ENCODE measurements at regions not wholly inside any gene's neighbourhood (a gene's known extent, or its start where the extent isn't known, plus 50 kb on each side); places are given as distances from the start of the nearest gene placed in this dataset.

GRCh38 chr2:6512589-6512988, 353.1 kb downstream of the CMPK2 start:
- Histone ChIP-seq H3K4me1 (ENCODE audit: insufficient read depth, low read length) (no peaks in the 10 kb centered on the region), H3K79me2 (ENCODE audit: insufficient read depth, low read length) (no peaks in the 10 kb centered on the region), H3K27ac (ENCODE audit: low read length) (no peak overlapping the region), H3K27me3 (ENCODE audit: insufficient read depth, low read length, poor library complexity) (no peaks in the 10 kb centered on the region), H3K4me2 (ENCODE audit: insufficient read depth, low read length) (no peak overlapping the region), H3K4me3 (ENCODE audit: low read depth in 1 of 2, low read length in 2 of 2) (no peak overlapping the region), H4K20me1 (ENCODE audit: insufficient read depth, low read length) (no peaks in the 10 kb centered on the region), H3K9ac (ENCODE audit: low read depth, low read length) (no peak overlapping the region), H3K9me3 (ENCODE audit: insufficient read depth, low read length, severe bottlenecking) (no peaks in the 10 kb centered on the region), H3K36me3 (ENCODE audit: insufficient read depth, low read length) (no peaks in the 10 kb centered on the region), H2AFZ (ENCODE audit: low read depth, low read length) (no peak overlapping the region)
- no peak for TF ChIP-seq CTCF (IDR thresholded peaks at IDR 0.05; ENCODE audit: borderline replicate concordance, extremely low read depth, low read length, poor library complexity, severe bottlenecking)
- TF ChIP-seq EZH2 (IDR thresholded peaks at IDR 0.05; ENCODE audit: borderline replicate concordance, low read depth, low read length, severe bottlenecking), result no peak
- DNase-seq (no peak), ATAC-seq (ENCODE audit: insufficient read depth, low read depth) (no peak)

GRCh38 chr2:6516674-6517073, 349.0 kb downstream of the CMPK2 start:
- Histone ChIP-seq H3K27me3 (ENCODE audit: insufficient read depth, low read length, poor library complexity) (no peaks in the 10 kb centered on the region), H3K4me2 (ENCODE audit: insufficient read depth, low read length) (no peak overlapping the region), H3K9ac (ENCODE audit: low read depth, low read length) (no peak overlapping the region), H2AFZ (ENCODE audit: low read depth, low read length) (no peak overlapping the region), H3K36me3 (ENCODE audit: insufficient read depth, low read length) (no peaks in the 10 kb centered on the region), H4K20me1 (ENCODE audit: insufficient read depth, low read length) (no peaks in the 10 kb centered on the region), H3K9me3 (ENCODE audit: insufficient read depth, low read length, severe bottlenecking) (no peaks in the 10 kb centered on the region), H3K4me3 (ENCODE audit: low read depth in 1 of 2, low read length in 2 of 2) (no peak overlapping the region), H3K79me2 (ENCODE audit: insufficient read depth, low read length) (no peaks in the 10 kb centered on the region), H3K27ac (ENCODE audit: low read length) (no peak overlapping the region), H3K4me1 (ENCODE audit: insufficient read depth, low read length) (no peaks in the 10 kb centered on the region)
- no peak for ATAC-seq (ENCODE audit: insufficient read depth, low read depth)
- TF ChIP-seq CTCF (IDR thresholded peaks at IDR 0.05; ENCODE audit: borderline replicate concordance, extremely low read depth, low read length, poor library complexity, severe bottlenecking) (no peak), EZH2 (IDR thresholded peaks at IDR 0.05; ENCODE audit: borderline replicate concordance, low read depth, low read length, severe bottlenecking) (no peak)
- DNase-seq, result no peak

GRCh38 chr2:6518361-6518760, 347.3 kb downstream of the CMPK2 start:
- Histone ChIP-seq H3K9ac (ENCODE audit: low read depth, low read length) (no peak overlapping the region), H3K27me3 (ENCODE audit: insufficient read depth, low read length, poor library complexity) (no peaks in the 10 kb centered on the region), H2AFZ (ENCODE audit: low read depth, low read length) (no peak overlapping the region), H3K9me3 (ENCODE audit: insufficient read depth, low read length, severe bottlenecking) (no peaks in the 10 kb centered on the region), H4K20me1 (ENCODE audit: insufficient read depth, low read length) (no peaks in the 10 kb centered on the region), H3K36me3 (ENCODE audit: insufficient read depth, low read length) (no peaks in the 10 kb centered on the region), H3K27ac (ENCODE audit: low read length) (no peak overlapping the region), H3K4me2 (ENCODE audit: insufficient read depth, low read length) (no peak overlapping the region), H3K4me3 (ENCODE audit: low read depth in 1 of 2, low read length in 2 of 2) (no peak overlapping the region), H3K4me1 (ENCODE audit: insufficient read depth, low read length) (no peaks in the 10 kb centered on the region), H3K79me2 (ENCODE audit: insufficient read depth, low read length) (no peaks in the 10 kb centered on the region)
- TF ChIP-seq CTCF (IDR thresholded peaks at IDR 0.05; ENCODE audit: borderline replicate concordance, extremely low read depth, low read length, poor library complexity, severe bottlenecking) (no peak), EZH2 (IDR thresholded peaks at IDR 0.05; ENCODE audit: borderline replicate concordance, low read depth, low read length, severe bottlenecking) (no peak)
- no peak for DNase-seq
- ATAC-seq (ENCODE audit: insufficient read depth, low read depth), result no peak

- H3K4me1 ChIP-seq (ENCODE audit: insufficient read depth, low read length), result no peaks in the 10 kb centered on the region
Observed at GRCh38 chr2:6523476-6523875, 342.2 kb downstream of the CMPK2 start.

More at GRCh38 chr2:6523476-6523875, 342.2 kb downstream of the CMPK2 start:
- Histone ChIP-seq H3K9ac (ENCODE audit: low read depth, low read length) (no peak overlapping the region), H3K4me2 (ENCODE audit: insufficient read depth, low read length) (no peak overlapping the region), H4K20me1 (ENCODE audit: insufficient read depth, low read length) (no peaks in the 10 kb centered on the region), H3K27me3 (ENCODE audit: insufficient read depth, low read length, poor library complexity) (no peaks in the 10 kb centered on the region), H3K4me3 (ENCODE audit: low read depth in 1 of 2, low read length in 2 of 2) (no peak overlapping the region), H3K79me2 (ENCODE audit: insufficient read depth, low read length) (no peaks in the 10 kb centered on the region), H3K27ac (ENCODE audit: low read length) (no peak overlapping the region), H3K9me3 (ENCODE audit: insufficient read depth, low read length, severe bottlenecking) (no peaks in the 10 kb centered on the region), H3K36me3 (ENCODE audit: insufficient read depth, low read length) (no peaks in the 10 kb centered on the region), H2AFZ (ENCODE audit: low read depth, low read length) (no peak overlapping the region)
- DNase-seq, result no peak
- no peak for ATAC-seq (ENCODE audit: insufficient read depth, low read depth)
- TF ChIP-seq EZH2 (IDR thresholded peaks at IDR 0.05; ENCODE audit: borderline replicate concordance, low read depth, low read length, severe bottlenecking) (no peak), CTCF (IDR thresholded peaks at IDR 0.05; ENCODE audit: borderline replicate concordance, extremely low read depth, low read length, poor library complexity, severe bottlenecking) (no peak)
